ENCODE measurements at regions not wholly inside any gene's neighbourhood (a gene's known extent, or its start where the extent isn't known, plus 50 kb on each side); places are given as distances from the start of the nearest gene placed in this dataset.
"Not testable (repeated sequence)": the region's sequence is repeated elsewhere in the genome, so short reads cannot be mapped to it uniquely, and the experiment has no call there.

DNA sequence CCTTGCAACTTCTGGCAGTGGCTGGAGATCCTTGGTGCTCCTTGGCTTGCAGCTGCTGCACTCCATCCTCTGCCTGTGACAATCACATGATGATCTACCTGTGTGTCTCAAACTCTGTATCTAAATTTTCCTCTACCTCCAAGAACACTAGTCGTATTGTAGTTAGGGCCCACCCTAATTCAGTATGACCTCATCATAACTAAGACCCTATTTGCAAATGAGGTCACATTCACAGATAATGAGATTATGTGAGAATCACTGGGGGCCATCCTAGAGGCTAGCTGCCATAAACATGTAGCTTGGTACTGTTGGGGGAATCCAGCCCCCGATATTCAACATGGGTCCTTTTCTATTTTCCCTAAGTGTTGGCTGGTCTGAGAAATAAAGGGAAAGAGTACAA is 183.0 kb upstream of the SMLR1 start:
- H3K27me3 ChIP-seq (ENCODE audit: control insufficient read depth, insufficient read depth, low read length), result no peaks in the 10 kb centered on the region
- no peak overlapping the region for H3K4me3 ChIP-seq (ENCODE audit: low read depth, low read length)
- no peak for DNase-seq (ENCODE audit: low read depth)
- no peak for TF ChIP-seq CTCF (IDR thresholded peaks at IDR 0.05; ENCODE audit: insufficient read depth, low read length, poor library complexity, severe bottlenecking)
- H3K36me3 ChIP-seq (ENCODE audit: control insufficient read depth, insufficient read depth, low read length), result no peaks in the 10 kb centered on the region

DNA sequence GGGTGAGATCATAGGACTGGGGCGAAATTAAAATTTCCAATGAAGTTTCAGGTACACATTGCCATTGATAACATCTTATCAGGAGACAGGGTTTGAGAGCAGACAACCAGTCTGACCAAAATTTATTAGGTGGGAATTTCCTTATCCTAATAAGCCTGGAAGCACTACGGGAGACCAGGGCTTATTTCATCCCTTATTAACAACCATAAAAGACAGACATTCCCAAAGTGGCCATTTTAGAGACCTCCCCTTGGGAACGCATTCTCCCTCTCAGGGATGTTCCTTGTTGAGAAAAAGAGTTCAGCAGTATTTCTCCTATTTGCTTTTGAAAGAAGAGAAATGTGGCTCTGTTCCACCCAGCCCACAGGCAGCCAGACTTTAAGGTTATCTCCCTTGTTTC is 182.4 kb upstream of the SMLR1 start:
- not testable (repeated sequence) for H3K36me3 ChIP-seq (ENCODE audit: control insufficient read depth, insufficient read depth, low read length); H3K27me3 ChIP-seq (ENCODE audit: control insufficient read depth, insufficient read depth, low read length); H3K4me3 ChIP-seq (ENCODE audit: low read depth, low read length); DNase-seq (ENCODE audit: low read depth)

DNA sequence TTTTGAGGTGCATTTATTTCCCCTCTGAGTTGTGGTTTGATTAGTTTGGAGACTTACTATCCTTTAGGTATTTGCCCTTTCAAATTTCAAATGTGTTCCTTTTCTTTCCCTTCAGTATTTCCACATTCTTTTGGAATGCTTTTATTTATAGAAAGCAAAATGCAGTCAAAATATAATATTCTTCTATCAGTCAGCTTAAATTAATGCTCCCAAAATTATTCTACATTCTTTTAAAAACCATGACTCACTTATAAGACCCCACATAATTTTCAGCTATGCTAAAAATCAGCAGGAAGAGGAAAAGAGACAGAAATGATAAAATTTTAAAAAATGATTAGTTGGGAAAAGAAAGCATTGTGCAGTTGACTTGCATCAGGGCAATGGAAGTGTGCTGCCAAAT is 180.0 kb upstream of the SMLR1 start:
- H3K27me3 ChIP-seq (ENCODE audit: control insufficient read depth, insufficient read depth, low read length), result no peaks in the 10 kb centered on the region
- no peak for TF ChIP-seq CTCF (IDR thresholded peaks at IDR 0.05; ENCODE audit: insufficient read depth, low read length, poor library complexity, severe bottlenecking)
- no peaks in the 10 kb centered on the region for H3K36me3 ChIP-seq (ENCODE audit: control insufficient read depth, insufficient read depth, low read length)
- H3K4me3 ChIP-seq (ENCODE audit: low read depth, low read length), result no peak overlapping the region
- no peak for DNase-seq (ENCODE audit: low read depth)

DNA sequence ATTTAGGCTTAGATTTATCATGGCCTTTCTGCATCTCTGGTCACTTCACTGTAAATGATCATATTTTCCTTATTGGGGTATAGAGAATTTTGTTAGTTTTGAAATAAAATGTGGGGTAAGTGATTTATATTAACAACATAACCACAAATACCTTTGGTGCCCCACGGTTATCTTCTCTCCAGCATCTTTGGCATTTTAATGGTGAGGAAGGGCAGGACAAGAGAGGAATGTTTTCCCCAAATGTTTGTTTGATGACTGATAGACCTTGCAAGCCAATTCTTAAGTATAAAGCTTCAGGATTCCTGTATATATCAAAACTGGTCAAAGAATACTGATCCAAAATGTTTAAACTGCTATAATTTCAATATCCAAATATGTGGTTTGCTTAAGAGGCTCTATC is 171.6 kb upstream of the SMLR1 start:
- no peak for DNase-seq (ENCODE audit: low read depth)
- H3K4me3 ChIP-seq (ENCODE audit: low read depth, low read length), result no peak overlapping the region
- TF ChIP-seq CTCF (IDR thresholded peaks at IDR 0.05; ENCODE audit: insufficient read depth, low read length, poor library complexity, severe bottlenecking), result no peak
- H3K36me3 ChIP-seq (ENCODE audit: control insufficient read depth, insufficient read depth, low read length), result no peaks in the 10 kb centered on the region
- H3K27me3 ChIP-seq (ENCODE audit: control insufficient read depth, insufficient read depth, low read length), result no peaks in the 10 kb centered on the region

DNA sequence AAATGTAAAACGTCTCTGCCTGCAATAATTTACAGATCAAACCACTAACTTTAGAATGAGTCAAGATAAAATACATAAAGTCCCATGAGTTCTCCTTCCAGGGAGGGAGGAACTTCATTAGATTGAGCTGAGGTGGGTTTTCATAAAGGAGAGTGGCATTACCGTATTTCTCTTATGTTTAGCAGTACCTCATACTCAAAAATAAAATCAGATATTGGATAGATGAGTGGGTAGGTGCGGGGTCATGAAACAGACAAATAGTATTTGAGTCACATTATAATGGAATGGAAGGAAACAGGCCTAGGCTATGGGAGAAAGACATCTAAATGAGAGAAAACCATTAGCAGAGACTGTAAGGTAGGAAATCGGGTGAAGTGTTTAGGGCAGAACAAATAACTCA is 166.1 kb upstream of the SMLR1 start:
- Histone ChIP-seq H3K36me3 (ENCODE audit: control insufficient read depth, insufficient read depth, low read length) (no peaks in the 10 kb centered on the region), H3K4me3 (ENCODE audit: low read depth, low read length) (no peak overlapping the region), H3K27me3 (ENCODE audit: control insufficient read depth, insufficient read depth, low read length) (no peaks in the 10 kb centered on the region)
- no peak for DNase-seq (ENCODE audit: low read depth)
- TF ChIP-seq CTCF (IDR thresholded peaks at IDR 0.05; ENCODE audit: insufficient read depth, low read length, poor library complexity, severe bottlenecking), result no peak

DNA sequence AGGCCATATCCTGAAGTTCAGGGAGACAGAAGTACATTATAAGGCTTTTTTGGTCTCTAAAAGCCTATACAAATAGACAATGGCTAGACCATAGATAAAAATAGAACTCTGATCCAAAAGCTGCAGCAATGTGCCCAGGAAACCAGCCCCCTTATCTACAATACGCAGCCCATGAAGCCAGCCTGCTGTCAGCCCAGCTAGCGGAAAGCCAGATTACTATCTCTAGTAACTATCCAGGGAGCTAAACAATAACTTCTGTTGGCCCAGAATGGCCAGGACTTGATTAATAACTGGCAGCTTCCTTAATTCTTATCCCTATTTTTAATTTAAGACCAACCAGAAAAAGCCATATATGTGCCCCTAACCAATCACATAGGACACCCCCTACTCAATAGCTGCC is 160.4 kb upstream of the SMLR1 start:
- TF ChIP-seq CTCF (IDR thresholded peaks at IDR 0.05; ENCODE audit: insufficient read depth, low read length, poor library complexity, severe bottlenecking), result no peak
- Histone ChIP-seq H3K27me3 (ENCODE audit: control insufficient read depth, insufficient read depth, low read length) (no peaks in the 10 kb centered on the region), H3K4me3 (ENCODE audit: low read depth, low read length) (no peak overlapping the region), H3K36me3 (ENCODE audit: control insufficient read depth, insufficient read depth, low read length) (no peaks in the 10 kb centered on the region)
- DNase-seq (ENCODE audit: low read depth), result no peak

Measured in kidney epithelial cell (primary cell).